HepG2 (cell line): ENCODE measurements at regions not wholly inside any gene's neighbourhood (a gene's known extent, or its start where the extent isn't known, plus 50 kb on each side); places are given as distances from the start of the nearest gene placed in this dataset.

ENCODE experiments used
- ATAC-seq: fragments of 200-7000 bp; cut with Tn5 transposase; 3 replicates; pipeline ENCODE4 v1.9.1; 2020; ENCODE audit warnings: mild to moderate bottlenecking, moderate library complexity
- BruUV-seq: library from RNA; stranded (reverse); fragments of 400-500 nt; replicated peaks from 2 replicates; lab custom pipeline; 2021; lab: Mats Ljungman, UMichigan
- CTCF ChIA-PET: fragments of 300-600 bp; formaldehyde crosslinking; extraction: SDS; loops from one replicate; lab custom pipeline; 2021; ENCODE audit warnings: low total read pairs, inconsistent platforms, low intra/inter-chr PET ratio; lab: Yijun Ruan, JAX
- POLR2A ChIA-PET: fragments of 350-600 bp; sonication (Branson Sonifier 250); formaldehyde crosslinking; loops from one replicate; lab custom pipeline; 2020; ENCODE audit warnings: antibody characterized with exemption, inconsistent platforms; lab: Yijun Ruan, JAX
- DNase-seq: peaks from one replicate; pipeline ENCODE4 v3.0.0-alpha.2; 2015; ENCODE audit warnings: low spot score
- FAIRE-seq: peaks from 3 replicates; lab custom pipeline; 2011; peaks lifted over from hg19 to GRCh38; lab: Jason Lieb, UNC
- H2AFZ ChIP-seq: one replicate; pipeline ENCODE4 v1.6.1; 2011; ENCODE audit warnings: low read length, inconsistent platforms
- H3K27ac ChIP-seq: fragments of 300-600 bp; 3 replicates; pipeline ENCODE4 v1.8.0; 2011; ENCODE audit warnings: mixed run types, mild to moderate bottlenecking, mixed read lengths, low read length, inconsistent platforms; ENCODE audit not compliant: insufficient read depth; ENCODE audit errors: extremely low read length
- H3K27me3 ChIP-seq, 2 experiments: fragments of 200-600 bp in 1 of 2; 2 replicates in 1 of 2; 3 replicates in 1 of 2; pipeline versions ENCODE4 v1.6.0 to v1.8.0; 2011; ENCODE audit warnings: low read length in 2 of 2, mild to moderate bottlenecking in 2 of 2, moderate library complexity in 2 of 2, inconsistent platforms in 1 of 2; ENCODE audit not compliant: insufficient read depth in 2 of 2, control insufficient read depth in 1 of 2
- H3K36me3 ChIP-seq, 2 experiments: fragments of 200-600 bp in 1 of 2; replicated peaks in 1 of 2; 2 replicates in 1 of 2; 3 replicates in 1 of 2; pipeline versions ENCODE4 v1.5.1 to v1.8.0; 2011; ENCODE audit warnings: low read length in 2 of 2, inconsistent platforms in 1 of 2; ENCODE audit not compliant: insufficient read depth in 2 of 2, control insufficient read depth in 1 of 2
- H3K4me1 ChIP-seq: 2 replicates; pipeline ENCODE4 v1.5.1; 2012; ENCODE audit warnings: low read length, inconsistent platforms; ENCODE audit not compliant: insufficient read depth
- H3K4me2 ChIP-seq: 2 replicates; pipeline ENCODE4 v1.6.0; 2011; ENCODE audit warnings: low read depth, low read length, inconsistent platforms
- H3K4me3 ChIP-seq, 3 experiments: fragments of 200-600 bp in 1 of 3; sonication (generic), shearing (Covaris generic) in 1 of 3; replicated peaks in 1 of 3; 2 replicates each; pipeline ENCODE4 v1.5.1; 2011 to 2016; ENCODE audit warnings: low read length in 3 of 3, inconsistent platforms in 2 of 3, low read depth in 2 of 3, mild to moderate bottlenecking in 2 of 3, control low read depth in 1 of 3, mixed read lengths in 1 of 3; ENCODE audit not compliant: insufficient read depth in 1 of 3
- H3K79me2 ChIP-seq: one replicate; pipeline ENCODE4 v1.6.1; 2011; ENCODE audit warnings: low read length, inconsistent platforms; ENCODE audit not compliant: insufficient read depth
- H3K9ac ChIP-seq: 2 replicates; pipeline ENCODE4 v1.6.0; 2011; ENCODE audit warnings: mild to moderate bottlenecking, low read depth, low read length, inconsistent platforms; ENCODE audit not compliant: insufficient read depth
- H3K9me3 ChIP-seq: 2 replicates; pipeline ENCODE4 v1.5.1; 2012; ENCODE audit warnings: mild to moderate bottlenecking, low read length
- H4K20me1 ChIP-seq: 2 replicates; pipeline ENCODE4 v1.6.0; 2011; ENCODE audit warnings: inconsistent platforms, mild to moderate bottlenecking, low read length, moderate library complexity; ENCODE audit not compliant: insufficient read depth
- GATA4 ChIP-seq: sonication (generic); IDR thresholded peaks from 2 replicates; pipeline ENCODE4 v1.6.1; 2016; ENCODE audit warnings: antibody characterized with exemption, low read depth, borderline replicate concordance
- HMGA1 ChIP-seq: sonication (generic); formaldehyde crosslinking; conservative IDR thresholded peaks from 2 replicates; pipeline ENCODE4 v1.4.0; 2020; ENCODE audit warnings: missing genetic modification reagents
- NR2C2 ChIP-seq: sonication (generic); formaldehyde crosslinking; IDR thresholded peaks from 2 replicates; pipeline ENCODE4 v1.4.0; 2020; ENCODE audit warnings: missing genetic modification reagents, mild to moderate bottlenecking, moderate library complexity, borderline replicate concordance
- PAX8 ChIP-seq: sonication (generic); formaldehyde crosslinking; IDR thresholded peaks from 2 replicates; pipeline ENCODE4 v1.8.0; 2022; ENCODE audit warnings: mild to moderate bottlenecking, missing genetic modification reagents, borderline replicate concordance
- TIGD3 ChIP-seq: sonication (generic); formaldehyde crosslinking; IDR thresholded peaks from 2 replicates; pipeline ENCODE4 v1.5.1; 2020; ENCODE audit warnings: mild to moderate bottlenecking, missing genetic modification reagents, borderline replicate concordance
- ZFP82 ChIP-seq: sonication (generic); formaldehyde crosslinking; IDR thresholded peaks from 2 replicates; pipeline ENCODE4 v1.5.1; 2020; ENCODE audit warnings: mild to moderate bottlenecking, missing genetic modification reagents, borderline replicate concordance
- ZNF451 ChIP-seq: sonication (generic); formaldehyde crosslinking; IDR thresholded peaks from 2 replicates; pipeline ENCODE4 v1.5.0; 2020; ENCODE audit warnings: mild to moderate bottlenecking, missing genetic modification reagents
- ZNF777 ChIP-seq: sonication (generic); formaldehyde crosslinking; IDR thresholded peaks from 2 replicates; pipeline ENCODE4 v1.4.0; 2020; ENCODE audit warnings: missing genetic modification reagents
- ZNF841 ChIP-seq: sonication (generic); formaldehyde crosslinking; IDR thresholded peaks from 2 replicates; pipeline ENCODE4 v1.8.1; 2023; ENCODE audit warnings: missing genetic modification reagents, borderline replicate concordance
- WGBS: methylation state at CpG from one replicate; pipeline ENCODE4 v1.1.6; 2017; ENCODE audit warnings: low lambda C conversion rate; 5-methylcytosine and 5-hydroxymethylcytosine counted together
- in situ Hi-C: cut with HindIII; loops from 2 replicates; pipeline ENCODE4 v1.10.0; 2017; ENCODE audit warnings: low pct_unique_long_range_greater_than_20kb; ENCODE audit not compliant: extremely low pct_ligation_motif_present
- intact Hi-C: fragments of 100-400 bp; cut with micrococcal nuclease; formaldehyde crosslinking; loops from one replicate; pipeline ENCODE4 v1.10.0; 2022; ENCODE audit not compliant: unreplicated experiment

- ChIA-PET CTCF (no interaction called here), POLR2A (no interaction called here)
- WGBS: 0% methylated on average over 1 of the region's 1 CpG
- BruUV-seq: no TSS peak
- FAIRE-seq (no peak), ATAC-seq (no peak), DNase-seq (no peak)
- H3K4me3 ChIP-seq: no peak overlapping the region
- no peaks in the 10 kb centered on the region for H3K36me3 ChIP-seq
- intact Hi-C loops (no loop called here), in situ Hi-C loops (no loop called here)
- H3K4me2 ChIP-seq: no peak overlapping the region
- H4K20me1 ChIP-seq: no peaks in the 10 kb centered on the region
- H3K79me2 ChIP-seq: no peaks in the 10 kb centered on the region
- no peaks in the 10 kb centered on the region for H3K9me3 ChIP-seq
- no peak overlapping the region for H3K9ac ChIP-seq
- TF ChIP-seq ZFP82 (CRISPR knock-in tag) (no peak), ZNF777 (CRISPR knock-in tag) (no peak), TIGD3 (CRISPR knock-in tag) (no peak), ZNF841 (CRISPR knock-in tag) (no peak), ZNF451 (no peak), HMGA1 (no peak), PAX8 (CRISPR knock-in tag) (no peak), NR2C2 (CRISPR knock-in tag) (no peak), GATA4 (no peak)
- no peak overlapping the region for H3K27ac ChIP-seq
- no peaks in the 10 kb centered on the region for H3K27me3 ChIP-seq
- H3K4me1 ChIP-seq: no peaks in the 10 kb centered on the region
- no peak overlapping the region for H2AFZ ChIP-seq
Observed at GRCh38 chr3:18866899-18867298, 281.4 kb upstream of the KCNH8 start.
